Panc1 (cell line): ENCODE measurements at regions not wholly inside any gene's neighbourhood (a gene's known extent, or its start where the extent isn't known, plus 50 kb on each side); places are given as distances from the start of the nearest gene placed in this dataset.

Experiments used
- POLR2AphosphoS5 ChIP-seq: IDR thresholded peaks from 2 replicates; pipeline ENCODE4 v1.6.1; 2012; ENCODE audit warnings: mild to moderate bottlenecking, low read depth, low read length, moderate library complexity
- SIN3A ChIP-seq: IDR thresholded peaks from 2 replicates; pipeline ENCODE4 v1.6.1; 2012; ENCODE audit warnings: low read depth, mild to moderate bottlenecking, low read length, moderate library complexity, borderline replicate concordance; ENCODE audit not compliant: insufficient read depth
- TCF7L2 ChIP-seq: IDR thresholded peaks from 2 replicates; pipeline ENCODE4 v1.6.1; 2011; ENCODE audit warnings: mild to moderate bottlenecking, low read depth, low read length, inconsistent platforms
- TF ChIP-seq, protein P1 (sequence below): fragments of 450-650 bp; IDR thresholded peaks from 2 replicates; pipeline ENCODE4 v1.5.1; 2017; ENCODE audit warnings: mild to moderate bottlenecking
- TF ChIP-seq, protein P2 (sequence below), 2 experiments: IDR thresholded peaks; 2 replicates each; pipeline ENCODE4 v1.6.1; 2011 to 2012; ENCODE audit warnings: low read depth in 2 of 2, control low read depth in 1 of 2, low read length in 1 of 2, mild to moderate bottlenecking in 1 of 2, moderate library complexity in 1 of 2; ENCODE audit not compliant: insufficient read depth in 1 of 2

DNA sequence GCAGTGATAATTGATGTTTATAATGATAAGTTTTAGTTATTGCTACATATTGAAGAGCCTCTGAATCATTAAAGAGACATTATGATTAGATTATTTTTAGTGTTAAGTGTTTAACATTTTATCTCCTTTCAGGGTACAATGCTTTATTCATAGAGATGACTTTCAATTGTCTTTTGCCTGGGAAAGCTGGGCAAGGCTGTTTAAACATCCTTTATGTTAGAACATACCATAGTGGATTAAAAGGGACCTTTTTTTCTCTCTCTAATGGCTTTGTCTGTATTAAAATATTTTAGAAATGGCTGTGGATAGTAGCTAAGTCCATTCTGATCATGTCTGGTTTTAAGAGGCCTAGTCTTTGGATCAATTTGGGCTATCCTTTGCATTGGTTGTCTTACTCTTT is 427.5 kb upstream of the MIS18BP1 start:
- TF ChIP-seq, protein P1, sequence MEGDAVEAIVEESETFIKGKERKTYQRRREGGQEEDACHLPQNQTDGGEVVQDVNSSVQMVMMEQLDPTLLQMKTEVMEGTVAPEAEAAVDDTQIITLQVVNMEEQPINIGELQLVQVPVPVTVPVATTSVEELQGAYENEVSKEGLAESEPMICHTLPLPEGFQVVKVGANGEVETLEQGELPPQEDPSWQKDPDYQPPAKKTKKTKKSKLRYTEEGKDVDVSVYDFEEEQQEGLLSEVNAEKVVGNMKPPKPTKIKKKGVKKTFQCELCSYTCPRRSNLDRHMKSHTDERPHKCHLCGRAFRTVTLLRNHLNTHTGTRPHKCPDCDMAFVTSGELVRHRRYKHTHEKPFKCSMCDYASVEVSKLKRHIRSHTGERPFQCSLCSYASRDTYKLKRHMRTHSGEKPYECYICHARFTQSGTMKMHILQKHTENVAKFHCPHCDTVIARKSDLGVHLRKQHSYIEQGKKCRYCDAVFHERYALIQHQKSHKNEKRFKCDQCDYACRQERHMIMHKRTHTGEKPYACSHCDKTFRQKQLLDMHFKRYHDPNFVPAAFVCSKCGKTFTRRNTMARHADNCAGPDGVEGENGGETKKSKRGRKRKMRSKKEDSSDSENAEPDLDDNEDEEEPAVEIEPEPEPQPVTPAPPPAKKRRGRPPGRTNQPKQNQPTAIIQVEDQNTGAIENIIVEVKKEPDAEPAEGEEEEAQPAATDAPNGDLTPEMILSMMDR = no peak
- TF ChIP-seq TCF7L2 (no peak), POLR2AphosphoS5 (no peak), SIN3A (no peak)
- TF ChIP-seq, protein P2, sequence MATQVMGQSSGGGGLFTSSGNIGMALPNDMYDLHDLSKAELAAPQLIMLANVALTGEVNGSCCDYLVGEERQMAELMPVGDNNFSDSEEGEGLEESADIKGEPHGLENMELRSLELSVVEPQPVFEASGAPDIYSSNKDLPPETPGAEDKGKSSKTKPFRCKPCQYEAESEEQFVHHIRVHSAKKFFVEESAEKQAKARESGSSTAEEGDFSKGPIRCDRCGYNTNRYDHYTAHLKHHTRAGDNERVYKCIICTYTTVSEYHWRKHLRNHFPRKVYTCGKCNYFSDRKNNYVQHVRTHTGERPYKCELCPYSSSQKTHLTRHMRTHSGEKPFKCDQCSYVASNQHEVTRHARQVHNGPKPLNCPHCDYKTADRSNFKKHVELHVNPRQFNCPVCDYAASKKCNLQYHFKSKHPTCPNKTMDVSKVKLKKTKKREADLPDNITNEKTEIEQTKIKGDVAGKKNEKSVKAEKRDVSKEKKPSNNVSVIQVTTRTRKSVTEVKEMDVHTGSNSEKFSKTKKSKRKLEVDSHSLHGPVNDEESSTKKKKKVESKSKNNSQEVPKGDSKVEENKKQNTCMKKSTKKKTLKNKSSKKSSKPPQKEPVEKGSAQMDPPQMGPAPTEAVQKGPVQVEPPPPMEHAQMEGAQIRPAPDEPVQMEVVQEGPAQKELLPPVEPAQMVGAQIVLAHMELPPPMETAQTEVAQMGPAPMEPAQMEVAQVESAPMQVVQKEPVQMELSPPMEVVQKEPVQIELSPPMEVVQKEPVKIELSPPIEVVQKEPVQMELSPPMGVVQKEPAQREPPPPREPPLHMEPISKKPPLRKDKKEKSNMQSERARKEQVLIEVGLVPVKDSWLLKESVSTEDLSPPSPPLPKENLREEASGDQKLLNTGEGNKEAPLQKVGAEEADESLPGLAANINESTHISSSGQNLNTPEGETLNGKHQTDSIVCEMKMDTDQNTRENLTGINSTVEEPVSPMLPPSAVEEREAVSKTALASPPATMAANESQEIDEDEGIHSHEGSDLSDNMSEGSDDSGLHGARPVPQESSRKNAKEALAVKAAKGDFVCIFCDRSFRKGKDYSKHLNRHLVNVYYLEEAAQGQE (IDR thresholded peaks at IDR 0.05; ENCODE audit: insufficient read depth in 1 of 2, low read depth in 2 of 2, low read length in 1 of 2) = no peak
